IMR-90 (cell line): ENCODE measurements at regions not wholly inside any gene's neighbourhood (a gene's known extent, or its start where the extent isn't known, plus 50 kb on each side); places are given as distances from the start of the nearest gene placed in this dataset.

Experiments
- ATAC-seq: fragments of 200-7000 bp; cut with Tn5 transposase; 2 replicates; pipeline ENCODE4 v1.9.1; 2020; ENCODE audit warnings: low read depth, mild to moderate bottlenecking, moderate library complexity
- BruUV-seq: library from RNA; stranded (reverse); fragments of 400-500 nt; replicated peaks from 2 replicates; lab custom pipeline; 2021; lab: Mats Ljungman, UMichigan
- CTCF ChIA-PET: fragments of 300-600 bp; formaldehyde crosslinking; extraction: SDS; loops from one replicate; lab custom pipeline; 2021; ENCODE audit warnings: antibody characterized with exemption; lab: Yijun Ruan, JAX
- POLR2A ChIA-PET: fragments of 300-600 bp; sonication (Branson Sonifier 250); formaldehyde crosslinking; loops from one replicate; lab custom pipeline; 2022; ENCODE audit warnings: antibody characterized with exemption; ENCODE audit not compliant: unreplicated experiment; lab: Charles Lee
- DNase-seq: peaks from one replicate; pipeline ENCODE4 v3.0.0; 2013
- H2AFZ ChIP-seq: replicated peaks from 2 replicates; pipeline ENCODE3; 2013; ENCODE audit warnings: low read length, mild to moderate bottlenecking; ENCODE audit not compliant: poor library complexity
- H2AK5ac ChIP-seq: 2 replicates; pipeline ENCODE4 v1.6.1; 2013; ENCODE audit warnings: low read depth, low read length, inconsistent platforms
- H2AK9ac ChIP-seq: replicated peaks from 2 replicates; pipeline ENCODE3; 2013; ENCODE audit warnings: mild to moderate bottlenecking, low read depth, low read length, moderate library complexity; ENCODE audit not compliant: poor library complexity
- H2BK120ac ChIP-seq: 2 replicates; pipeline ENCODE4 v1.6.1; 2013; ENCODE audit warnings: low read depth, low read length, inconsistent platforms
- H2BK15ac ChIP-seq: 3 replicates; pipeline ENCODE4 v1.6.1; 2013; ENCODE audit warnings: low read depth, low read length, inconsistent platforms
- H2BK20ac ChIP-seq: 2 replicates; pipeline ENCODE4 v1.6.1; 2013; ENCODE audit warnings: low read depth, mild to moderate bottlenecking, inconsistent platforms, low read length, moderate library complexity
- H2BK5ac ChIP-seq: 2 replicates; pipeline ENCODE4 v1.6.1; 2013; ENCODE audit warnings: mild to moderate bottlenecking, low read depth, low read length, inconsistent platforms; ENCODE audit not compliant: poor library complexity, severe bottlenecking
- H3K14ac ChIP-seq: replicated peaks from 2 replicates; pipeline ENCODE4 v1.6.1; 2013; ENCODE audit warnings: low read depth, low read length, inconsistent platforms
- H3K18ac ChIP-seq: 2 replicates; pipeline ENCODE4 v1.6.1; 2013; ENCODE audit warnings: low read depth, low read length, control low read depth
- H3K23ac ChIP-seq: 2 replicates; pipeline ENCODE4 v1.6.1; 2013; ENCODE audit warnings: low read depth, low read length, inconsistent platforms
- H3K27ac ChIP-seq: 2 replicates; pipeline ENCODE4 v1.5.1; 2013; ENCODE audit warnings: mild to moderate bottlenecking, control low read depth, low read length; ENCODE audit not compliant: insufficient read depth
- H3K27me3 ChIP-seq: 2 replicates; pipeline ENCODE4 v1.6.1; 2013; ENCODE audit warnings: low read length; ENCODE audit not compliant: control insufficient read depth, insufficient read depth
- H3K36me3 ChIP-seq: 2 replicates; pipeline ENCODE4 v1.6.1; 2013; ENCODE audit warnings: low read length, mixed read lengths; ENCODE audit not compliant: control insufficient read depth, insufficient read depth
- H3K4ac ChIP-seq: 2 replicates; pipeline ENCODE4 v1.6.1; 2013; ENCODE audit warnings: low read depth, low read length, inconsistent platforms
- H3K4me1 ChIP-seq: 2 replicates; pipeline ENCODE4 v1.6.1; 2013; ENCODE audit warnings: low read length, mixed read lengths; ENCODE audit not compliant: control insufficient read depth, insufficient read depth
- H3K4me2 ChIP-seq: 2 replicates; pipeline ENCODE4 v1.6.1; 2013; ENCODE audit warnings: low read depth, mild to moderate bottlenecking, control low read depth, low read length, moderate library complexity
- H3K4me3 ChIP-seq: 2 replicates; pipeline ENCODE4 v1.5.1; 2013; ENCODE audit warnings: low read depth, mild to moderate bottlenecking, control low read depth, low read length, moderate library complexity; ENCODE audit not compliant: insufficient read depth
- H3K56ac ChIP-seq: 2 replicates; pipeline ENCODE4 v1.6.1; 2013; ENCODE audit warnings: low read length, inconsistent platforms; ENCODE audit not compliant: insufficient read depth; ENCODE audit errors: extremely low read depth
- H3K79me1 ChIP-seq, 2 experiments: 2 replicates each; pipeline ENCODE4 v1.6.1; 2013; ENCODE audit warnings: low read length in 2 of 2, inconsistent platforms in 1 of 2, low read depth in 1 of 2
- H3K9ac ChIP-seq: 2 replicates; pipeline ENCODE4 v1.6.1; 2013; ENCODE audit warnings: low read depth, low read length, control low read depth
- H3K9me1 ChIP-seq: 2 replicates; pipeline ENCODE4 v1.6.1; 2013; ENCODE audit warnings: low read length, inconsistent platforms; ENCODE audit not compliant: insufficient read depth
- H3K9me3 ChIP-seq: 2 replicates; pipeline ENCODE4 v1.6.1; 2013; ENCODE audit warnings: low read length; ENCODE audit not compliant: control insufficient read depth, insufficient read depth
- H4K20me1 ChIP-seq: 2 replicates; pipeline ENCODE4 v1.6.1; 2013; ENCODE audit warnings: low read length, inconsistent platforms; ENCODE audit not compliant: insufficient read depth
- H4K5ac ChIP-seq: 2 replicates; pipeline ENCODE4 v1.6.1; 2013; ENCODE audit warnings: mild to moderate bottlenecking, low read depth, low read length, control low read depth
- H4K8ac ChIP-seq, 2 experiments: 2 replicates each; pipeline ENCODE4 v1.6.1; 2013; ENCODE audit warnings: low read depth in 2 of 2, low read length in 2 of 2, control low read depth in 1 of 2, inconsistent platforms in 1 of 2
- H4K91ac ChIP-seq: 2 replicates; pipeline ENCODE4 v1.6.1; 2013; ENCODE audit warnings: low read depth, low read length, inconsistent platforms; ENCODE audit not compliant: insufficient read depth
- BHLHE40 ChIP-seq: fragments of 150-350 bp; IDR thresholded peaks from 2 replicates; pipeline ENCODE4 v1.6.1; 2016; ENCODE audit warnings: mild to moderate bottlenecking, low read depth, low read length
- CEBPB ChIP-seq: IDR thresholded peaks from 2 replicates; pipeline ENCODE4 v1.6.1; 2012; ENCODE audit warnings: low read depth, low read length, improper control_type of control experiment
- CHD1 ChIP-seq: IDR thresholded peaks from 2 replicates; pipeline ENCODE4 v1.6.1; 2012; ENCODE audit warnings: low read depth, low read length, improper control_type of control experiment
- MAFK ChIP-seq: IDR thresholded peaks from 2 replicates; pipeline ENCODE4 v1.6.1; 2012; ENCODE audit warnings: low read depth, low read length, improper control_type of control experiment
- MAZ ChIP-seq: IDR thresholded peaks from 2 replicates; pipeline ENCODE4 v1.6.1; 2012; ENCODE audit warnings: low read depth, mild to moderate bottlenecking, low read length, improper control_type of control experiment, moderate library complexity, borderline replicate concordance
- MXI1 ChIP-seq: IDR thresholded peaks from 2 replicates; pipeline ENCODE4 v1.6.1; 2012; ENCODE audit warnings: low read depth, mild to moderate bottlenecking, low read length, moderate library complexity, borderline replicate concordance
- NFE2L2 ChIP-seq: fragments of 150-350 bp; IDR thresholded peaks from 2 replicates; pipeline ENCODE4 v1.6.1; 2016; ENCODE audit warnings: low read depth, mild to moderate bottlenecking, low read length
- POLR2A ChIP-seq: IDR thresholded peaks from 2 replicates; pipeline ENCODE4 v1.6.1; 2012; ENCODE audit warnings: mild to moderate bottlenecking, low read depth, low read length
- RAD21 ChIP-seq: IDR thresholded peaks from 2 replicates; pipeline ENCODE4 v1.6.1; 2012; ENCODE audit warnings: low read length, improper control_type of control experiment
- RCOR1 ChIP-seq: IDR thresholded peaks from 2 replicates; pipeline ENCODE4 v1.6.1; 2012; ENCODE audit warnings: mild to moderate bottlenecking, low read length, improper control_type of control experiment; ENCODE audit not compliant: insufficient replicate concordance
- RFX5 ChIP-seq: IDR thresholded peaks from 2 replicates; pipeline ENCODE4 v1.8.0; 2012; ENCODE audit warnings: low read depth, mild to moderate bottlenecking, low read length, moderate library complexity
- SMC3 ChIP-seq: fragments of 150-350 bp; IDR thresholded peaks from 2 replicates; pipeline ENCODE4 v1.6.1; 2016; ENCODE audit warnings: low read depth, mild to moderate bottlenecking, antibody characterized with exemption, low read length, moderate library complexity
- USF2 ChIP-seq: fragments of 150-350 bp; IDR thresholded peaks from 2 replicates; pipeline ENCODE4 v1.6.1; 2017; ENCODE audit warnings: mild to moderate bottlenecking, antibody characterized with exemption, low read length, low read depth
- WGBS, 2 experiments: methylation state at CpG; one replicate each; pipeline versions ENCODE4 v1.1.5 to v1.1.7; 2013; ENCODE audit warnings: missing lambda C conversion rate in 2 of 2; ENCODE audit not compliant: insufficient read length in 1 of 2; ENCODE audit errors: extremely low coverage in 2 of 2; 5-methylcytosine and 5-hydroxymethylcytosine counted together
- dilution Hi-C: fragments of 300-500 bp; cut with HindIII; formaldehyde crosslinking; loops from one replicate; pipeline ENCODE4 v1.14.3; 2018; ENCODE audit warnings: low sequenced_read_pairs; ENCODE audit not compliant: unreplicated experiment
- in situ Hi-C: fragments of 300-500 bp; cut with MboI; formaldehyde crosslinking; loops from 3 replicates; pipeline ENCODE4 v1.14.3; 2019; ENCODE audit warnings: low sequenced_read_pairs, inconsistent platforms, mixed read lengths
- intact Hi-C: fragments of 100-400 bp; cut with micrococcal nuclease; formaldehyde crosslinking; loops from 2 replicates; pipeline ENCODE4 v1.10.0; 2022
- TF ChIP-seq, protein P1 (sequence below): fragments of 150-350 bp; IDR thresholded peaks from 2 replicates; pipeline ENCODE4 v1.6.1; 2016; ENCODE audit warnings: low read depth, mild to moderate bottlenecking, low read length, moderate library complexity, borderline replicate concordance
- TF ChIP-seq, protein P2 (sequence below): conservative IDR thresholded peaks from 2 replicates; pipeline ENCODE4 v1.5.1; 2012; ENCODE audit warnings: mild to moderate bottlenecking, low read depth, low read length, improper control_type of control experiment

DNA sequence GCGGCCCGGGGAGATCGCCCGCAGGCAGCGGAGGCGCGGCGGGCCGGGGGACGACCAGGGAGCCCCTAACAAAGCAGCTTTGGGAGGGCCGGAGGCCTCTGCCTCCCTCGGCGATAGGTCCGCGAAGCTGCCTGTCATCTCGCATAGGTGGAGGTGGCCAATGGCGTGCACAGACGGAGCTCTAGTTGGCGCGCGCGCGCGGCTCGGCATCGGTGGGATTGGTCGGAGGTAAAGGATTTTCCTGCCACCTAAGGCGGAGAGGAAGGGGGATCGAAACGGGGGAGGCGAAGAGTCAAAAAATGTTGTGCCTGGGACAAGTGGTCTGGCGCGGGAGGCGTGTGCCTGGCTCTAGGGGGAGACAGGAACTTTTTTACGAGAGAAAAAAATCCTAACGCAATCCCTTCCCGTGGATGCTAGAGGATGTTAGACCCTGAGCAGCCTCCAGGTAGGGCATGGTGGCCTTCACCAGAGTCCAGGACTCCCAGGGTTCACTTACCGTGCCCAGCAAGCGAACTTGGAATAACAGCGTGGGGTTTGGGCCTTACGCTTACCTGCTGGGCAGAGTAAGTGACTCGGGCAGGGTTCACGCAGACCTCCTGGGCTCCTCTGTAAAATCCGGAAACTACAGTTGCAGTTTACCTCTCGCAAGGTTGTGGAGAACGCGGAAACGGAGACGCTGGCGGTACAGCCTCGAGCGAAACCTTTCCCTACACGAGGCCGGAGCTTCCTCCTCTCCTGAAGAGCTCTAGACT, 99.9 kb upstream of the SOD1 start:
- Histone ChIP-seq H3K36me3 (no peaks in the 10 kb centered on the region), H3K14ac (no peak overlapping the region), H3K23ac (no peak overlapping the region), H3K9me3 (peaks cover 3% of the 10 kb centered on the region; the same call in 1 of the 2 replicates), H4K5ac (no peak overlapping the region), H4K20me1 (no peaks in the 10 kb centered on the region), H3K18ac (no peak overlapping the region), H3K4ac (no peak overlapping the region), H4K8ac (no peak overlapping the region), H3K27ac (no peak overlapping the region), H2BK5ac (no peak overlapping the region), H3K4me2 (peak overlapping the region; percentile 30; the same call in 1 of the 2 replicates), H2AK5ac (no peak overlapping the region), H2BK120ac (no peak overlapping the region), H3K9ac (no peak overlapping the region), H3K27me3 (peaks cover 37% of the 10 kb centered on the region), H3K4me1 (no peaks in the 10 kb centered on the region), H2BK20ac (no peak overlapping the region), H3K79me1 (no peaks in the 10 kb centered on the region), H3K56ac (no peak overlapping the region), H2AFZ (peak overlapping the region; percentile 88), H2BK15ac (no peak overlapping the region), H4K91ac (no peak overlapping the region), H3K9me1 (no peaks in the 10 kb centered on the region), H2AK9ac (no peak overlapping the region), H3K4me3 (peak overlapping the region; percentile 46)
- in situ Hi-C loops (no loop called here), dilution Hi-C loops (no loop called here), intact Hi-C loops (no loop called here)
- ChIA-PET POLR2A (no interaction called here), CTCF (interaction anchor here (0.9 to 1.1 kb wide), 4 partner anchors 11 to 21 kb away, joined by 3 to 4 read pairs (median 4); no protein-coding TSS in a partner anchor)
- TF ChIP-seq MXI1 (no peak), POLR2A (no peak), SMC3 (no peak), USF2 (no peak), RFX5 (no peak), CEBPB (no peak), MAFK (no peak), RAD21 (no peak), MAZ (no peak), NFE2L2 (no peak), CHD1 (no peak), RCOR1 (no peak), BHLHE40 (no peak)
- TF ChIP-seq, protein P1, sequence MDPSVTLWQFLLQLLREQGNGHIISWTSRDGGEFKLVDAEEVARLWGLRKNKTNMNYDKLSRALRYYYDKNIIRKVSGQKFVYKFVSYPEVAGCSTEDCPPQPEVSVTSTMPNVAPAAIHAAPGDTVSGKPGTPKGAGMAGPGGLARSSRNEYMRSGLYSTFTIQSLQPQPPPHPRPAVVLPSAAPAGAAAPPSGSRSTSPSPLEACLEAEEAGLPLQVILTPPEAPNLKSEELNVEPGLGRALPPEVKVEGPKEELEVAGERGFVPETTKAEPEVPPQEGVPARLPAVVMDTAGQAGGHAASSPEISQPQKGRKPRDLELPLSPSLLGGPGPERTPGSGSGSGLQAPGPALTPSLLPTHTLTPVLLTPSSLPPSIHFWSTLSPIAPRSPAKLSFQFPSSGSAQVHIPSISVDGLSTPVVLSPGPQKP = no peak
- TF ChIP-seq, protein P2, sequence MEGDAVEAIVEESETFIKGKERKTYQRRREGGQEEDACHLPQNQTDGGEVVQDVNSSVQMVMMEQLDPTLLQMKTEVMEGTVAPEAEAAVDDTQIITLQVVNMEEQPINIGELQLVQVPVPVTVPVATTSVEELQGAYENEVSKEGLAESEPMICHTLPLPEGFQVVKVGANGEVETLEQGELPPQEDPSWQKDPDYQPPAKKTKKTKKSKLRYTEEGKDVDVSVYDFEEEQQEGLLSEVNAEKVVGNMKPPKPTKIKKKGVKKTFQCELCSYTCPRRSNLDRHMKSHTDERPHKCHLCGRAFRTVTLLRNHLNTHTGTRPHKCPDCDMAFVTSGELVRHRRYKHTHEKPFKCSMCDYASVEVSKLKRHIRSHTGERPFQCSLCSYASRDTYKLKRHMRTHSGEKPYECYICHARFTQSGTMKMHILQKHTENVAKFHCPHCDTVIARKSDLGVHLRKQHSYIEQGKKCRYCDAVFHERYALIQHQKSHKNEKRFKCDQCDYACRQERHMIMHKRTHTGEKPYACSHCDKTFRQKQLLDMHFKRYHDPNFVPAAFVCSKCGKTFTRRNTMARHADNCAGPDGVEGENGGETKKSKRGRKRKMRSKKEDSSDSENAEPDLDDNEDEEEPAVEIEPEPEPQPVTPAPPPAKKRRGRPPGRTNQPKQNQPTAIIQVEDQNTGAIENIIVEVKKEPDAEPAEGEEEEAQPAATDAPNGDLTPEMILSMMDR = no peak
- DNase-seq = peak; percentile 83
- no TSS peak for BruUV-seq
- 6% methylated on average over 18 of the region's 54 CpGs; no CpG with 5 or more reads in 1 of the 2 experiments for WGBS, 2 experiments
- ATAC-seq = peak; percentile 89
